CD4-positive, alpha-beta T cell treated with Interleukin-2 at 100 ng/mL for 4 hours (primary cell): ENCODE measurements at regions not wholly inside any gene's neighbourhood (a gene's known extent, or its start where the extent isn't known, plus 50 kb on each side); places are given as distances from the start of the nearest gene placed in this dataset.

Source experiments
- DNase-seq: peaks from one replicate; pipeline ENCODE4 v3.0.0-alpha.2; 2020; ENCODE audit warnings: low spot score

DNA sequence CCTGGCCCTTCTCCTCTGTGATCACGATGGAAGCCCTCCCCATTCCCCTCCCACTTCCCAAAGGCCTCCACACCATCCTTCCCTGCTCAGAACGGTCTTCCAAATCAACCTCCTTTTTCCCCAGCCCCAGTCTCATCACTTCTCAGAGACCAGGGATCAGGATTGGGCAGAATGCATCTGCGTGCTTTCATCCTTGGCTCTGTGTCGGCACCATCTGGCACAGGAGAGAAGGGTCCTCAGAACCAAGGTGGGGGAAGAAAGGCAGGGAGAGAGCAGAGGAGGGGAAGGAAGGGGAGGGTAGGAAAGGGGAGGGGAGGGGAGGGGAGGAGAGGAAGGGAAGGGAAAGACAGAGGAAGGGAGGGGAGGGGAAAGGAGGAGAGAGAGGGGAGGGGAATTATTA is 52.4 kb upstream of the FICD start:
- DNase-seq = no peak

- no peak for DNase-seq
Measured at GRCh38 chr12:108461058-108461660, 53.9 kb upstream of the FICD start.

DNA sequence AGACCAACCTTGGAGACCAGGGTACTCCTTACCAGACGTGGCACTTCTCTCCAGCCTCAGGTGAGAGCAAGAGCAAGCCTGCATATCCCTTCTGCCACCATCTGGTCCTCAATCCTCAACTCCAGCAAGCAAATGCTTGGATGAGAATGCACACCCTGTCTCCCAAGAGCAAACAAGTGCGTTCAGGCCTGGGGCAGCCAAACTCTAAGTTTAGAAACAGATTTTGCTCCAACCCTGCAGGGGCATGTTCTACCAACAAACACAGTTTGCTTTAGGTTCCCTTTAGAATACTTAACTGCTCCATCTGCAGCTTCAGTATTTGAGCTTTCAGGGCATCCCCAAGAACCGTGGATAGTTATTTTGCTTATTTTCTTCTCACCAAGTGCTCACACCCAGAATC is 55.9 kb upstream of the FICD start:
- no peak for DNase-seq

GRCh38 chr12:108457734-108458361 is 57.2 kb upstream of the FICD start:
- DNase-seq = no peak

DNA sequence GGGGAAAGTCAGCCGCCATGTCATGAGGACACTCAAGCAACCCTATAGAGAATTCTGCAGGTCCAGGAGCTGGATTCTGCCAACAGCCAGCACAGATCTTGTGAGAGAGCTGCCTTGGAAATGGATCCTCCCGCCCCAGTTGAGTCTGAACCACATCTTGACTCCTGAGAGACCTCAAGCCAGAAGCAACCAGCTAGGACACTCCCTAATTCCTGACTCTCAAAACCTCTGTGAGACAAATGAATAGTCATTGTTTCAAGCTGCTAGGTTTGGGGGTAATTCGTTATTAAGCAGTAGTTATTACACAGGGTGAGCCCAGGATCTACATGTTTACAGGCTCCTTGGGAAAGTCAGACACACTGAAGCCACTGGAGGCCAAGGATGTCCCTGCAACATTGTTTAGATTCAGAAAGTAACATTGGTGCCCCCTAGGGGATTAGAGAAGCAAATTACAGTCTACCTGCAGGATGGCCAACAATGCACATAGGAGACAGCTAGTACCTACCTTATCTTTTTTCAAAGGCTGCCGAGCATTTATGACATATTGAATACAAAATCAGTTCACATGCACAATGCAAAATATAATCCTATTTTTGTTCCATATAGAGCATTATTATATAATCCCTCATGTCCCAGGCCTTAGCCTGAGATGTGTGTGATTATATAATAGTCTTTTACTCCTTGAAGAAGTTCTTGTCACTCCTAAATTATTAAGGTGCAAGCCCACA is 57.9 kb upstream of the FICD start:
- peak; percentile 50 for DNase-seq

DNA sequence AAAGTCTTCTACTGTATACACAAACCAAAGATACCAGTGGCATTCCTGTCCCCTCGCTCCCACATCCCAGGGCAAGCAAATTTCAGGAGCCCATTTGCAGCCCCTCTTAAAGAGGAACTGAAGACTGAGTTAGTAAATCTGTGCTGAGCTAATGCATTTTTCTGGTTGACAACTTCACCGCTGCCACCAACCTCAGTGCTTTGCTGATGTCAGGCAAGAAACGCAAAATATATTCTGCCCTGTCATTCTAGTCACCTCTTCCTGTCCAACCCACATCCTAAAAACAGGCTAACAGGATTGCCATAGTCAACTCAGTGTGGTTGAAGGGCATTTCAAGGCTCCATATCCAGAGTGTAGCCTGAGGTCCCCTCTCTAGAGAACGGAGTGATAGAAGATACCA is 59.4 kb upstream of the FICD start:
- no peak for DNase-seq

DNA sequence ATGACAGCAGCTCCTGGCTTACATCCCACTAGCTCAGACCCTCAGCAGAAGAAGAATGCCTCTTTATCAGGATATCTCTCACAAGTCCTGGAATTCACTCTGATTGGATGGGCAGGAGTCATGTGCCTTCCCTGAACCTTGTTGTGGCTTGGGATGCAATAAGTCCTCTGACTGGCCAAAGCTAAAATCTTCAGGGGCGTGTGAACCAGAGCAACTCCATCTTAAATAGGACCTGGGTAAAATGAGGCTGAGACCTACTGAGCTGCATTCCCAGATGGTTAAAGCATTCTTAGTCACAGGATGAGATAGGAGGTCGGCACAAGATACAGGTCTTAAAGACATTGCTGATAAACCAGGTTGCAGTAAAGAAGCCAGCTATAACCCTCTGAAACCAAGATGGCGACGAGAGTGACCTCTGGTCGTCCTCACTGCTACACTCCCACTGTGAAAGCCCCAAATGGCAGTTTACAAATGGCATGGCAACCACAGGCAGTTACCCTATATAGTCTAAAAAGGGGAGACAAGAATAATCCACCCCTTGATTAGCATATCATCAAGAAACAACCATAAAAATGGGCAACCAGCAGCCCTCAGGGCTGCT is 60.4 kb upstream of the FICD start:
- no peak for DNase-seq

- no peak for DNase-seq
Measured at GRCh38 chr12:108449478-108449877, 65.6 kb upstream of the FICD start.

GRCh38 chr12:108448246-108448645 is 66.8 kb upstream of the FICD start:
- no peak for DNase-seq

DNA sequence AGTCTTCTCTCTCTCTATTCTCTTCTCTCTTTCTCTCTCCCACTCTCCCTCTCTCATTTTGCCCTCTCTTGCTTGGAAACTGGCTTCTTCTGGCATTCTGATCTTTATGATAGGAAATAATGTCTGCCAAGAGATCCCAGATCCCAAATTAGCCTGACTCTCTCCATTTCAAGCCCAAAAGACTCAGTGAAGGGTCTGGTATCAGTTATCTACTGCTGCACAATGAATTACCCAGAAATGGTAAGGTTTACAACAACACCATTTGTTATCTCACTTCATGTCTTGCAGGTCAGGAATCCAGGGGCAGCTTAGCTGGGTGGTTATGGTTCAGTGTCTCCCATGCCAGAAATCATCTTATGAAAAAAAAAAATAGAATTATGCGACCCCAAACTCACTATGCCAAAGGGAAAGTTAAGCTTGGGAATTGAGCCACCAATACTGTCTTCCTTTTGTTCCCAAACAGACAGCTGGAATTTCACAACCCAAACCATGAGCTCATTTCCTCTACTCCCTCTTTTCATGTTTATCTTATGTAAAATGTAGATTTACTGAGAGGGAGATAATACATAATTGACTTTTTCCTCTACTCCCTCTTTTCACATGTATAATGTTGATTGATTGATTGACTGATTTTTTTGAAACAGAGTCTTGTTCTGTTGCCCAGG is 67.8 kb upstream of the FICD start:
- DNase-seq = no peak

- DNase-seq = no peak
Measured at GRCh38 chr12:108446766-108447165, 68.3 kb upstream of the FICD start.

- DNase-seq = no peak
Measured at GRCh38 chr12:108442910-108443309, 72.2 kb upstream of the FICD start.

DNA sequence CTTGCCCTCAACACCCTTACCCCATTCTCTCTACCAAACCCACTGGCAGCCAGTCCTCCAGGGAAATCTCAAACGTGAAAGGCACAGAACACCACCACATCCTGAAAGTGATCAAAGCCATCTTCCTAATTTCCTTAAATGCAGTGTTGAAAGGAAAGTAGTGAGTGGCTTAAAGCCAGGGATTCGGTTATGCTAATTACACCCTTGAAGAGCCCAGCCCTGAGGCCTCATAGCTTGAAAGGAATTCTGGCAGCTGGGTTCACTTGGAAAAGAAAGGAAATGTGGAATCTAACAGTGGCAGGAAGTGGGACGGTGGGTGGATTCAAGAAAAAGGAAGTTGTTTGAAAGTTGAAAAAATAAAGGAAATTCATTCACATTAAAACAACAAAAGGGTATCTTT is 73.0 kb upstream of the FICD start:
- no peak for DNase-seq

- DNase-seq = no peak
Measured at GRCh38 chr12:108441549-108441948, 73.5 kb upstream of the FICD start.

DNA sequence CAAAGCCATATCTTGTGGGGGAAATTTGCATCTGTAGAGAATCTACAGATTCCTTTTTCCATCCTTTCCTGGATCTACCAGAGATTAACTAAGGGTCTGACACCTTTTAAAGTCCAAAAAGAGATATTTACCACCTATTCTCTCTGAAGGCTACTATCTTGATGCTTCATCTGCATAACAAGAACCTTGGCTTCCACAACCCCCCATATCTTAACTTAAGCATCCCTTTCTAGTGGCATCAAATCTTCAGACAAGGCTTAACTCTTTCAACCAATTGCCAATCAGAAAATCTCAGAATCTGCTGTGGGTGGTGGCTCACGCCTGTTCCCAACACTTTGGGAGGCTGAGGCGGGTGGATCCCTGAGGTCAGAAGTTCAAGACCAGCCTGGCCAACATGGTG is 74.3 kb upstream of the FICD start:
- DNase-seq = no peak

- no peak for DNase-seq
Measured at GRCh38 chr12:108438667-108439066, 76.4 kb upstream of the FICD start.

GRCh38 chr12:108432423-108433121 is 82.5 kb upstream of the FICD start:
- no peak for DNase-seq

DNA sequence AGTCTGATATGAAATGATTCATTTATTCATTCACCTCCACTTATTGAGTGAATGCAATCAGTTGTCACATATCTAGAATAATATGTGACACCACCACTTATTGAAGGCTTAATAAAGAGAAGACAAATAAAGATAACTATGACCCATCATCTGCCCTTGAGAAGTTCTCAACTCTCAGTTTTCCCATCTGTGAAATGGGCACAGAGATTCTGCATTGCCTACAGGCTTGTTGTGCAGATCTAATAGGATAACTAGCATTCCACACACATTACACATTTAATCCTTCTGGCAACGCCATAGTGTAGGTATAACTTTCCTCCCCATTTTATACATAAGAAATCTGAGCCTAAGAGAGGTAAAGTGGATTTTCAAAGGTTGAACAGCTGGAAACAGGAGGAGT is 84.2 kb upstream of the FICD start:
- no peak for DNase-seq

DNA sequence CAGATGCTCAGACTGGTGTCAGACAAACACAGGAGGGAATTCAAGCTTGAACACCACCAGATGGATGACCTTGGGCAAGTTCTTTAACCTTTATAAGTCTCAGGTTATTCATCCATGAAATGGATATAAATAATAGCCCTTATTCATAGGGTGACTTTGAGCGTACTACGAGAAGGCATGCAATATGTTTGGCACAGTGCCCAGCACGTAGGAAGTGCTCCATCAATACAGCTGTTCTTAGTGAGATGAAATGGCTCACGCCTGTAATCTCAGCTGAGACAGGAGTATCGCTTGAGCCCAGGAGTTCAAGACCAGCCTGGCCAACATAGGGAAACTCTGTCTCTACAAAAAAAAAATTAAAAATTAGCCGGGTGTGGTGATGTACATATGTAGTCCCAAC is 84.8 kb upstream of the FICD start:
- no peak for DNase-seq

GRCh38 chr12:108425238-108425795 is 86.2 kb upstream of the CMKLR1 start:
- no peak for DNase-seq

- DNase-seq = no peak
Measured at GRCh38 chr12:108424816-108425215, 85.7 kb upstream of the CMKLR1 start.

- DNase-seq = no peak
Measured at GRCh38 chr12:108424026-108424425, 84.9 kb upstream of the CMKLR1 start.
